ENCODE measurements at regions not wholly inside any gene's neighbourhood (a gene's known extent, or its start where the extent isn't known, plus 50 kb on each side); places are given as distances from the start of the nearest gene placed in this dataset.

GRCh38 chr2:205849136-205849535, 166.8 kb downstream of the NRP2 start:
- TF ChIP-seq CTCF (IDR thresholded peaks at IDR 0.05) (no peak), POLR2A (IDR thresholded peaks at IDR 0.05) (no peak), POLR2AphosphoS5 (IDR thresholded peaks at IDR 0.05) (no peak), EP300 (IDR thresholded peaks at IDR 0.05) (no peak)
